Osteoblast (primary cell): ENCODE measurements at regions not wholly inside any gene's neighbourhood (a gene's known extent, or its start where the extent isn't known, plus 50 kb on each side); places are given as distances from the start of the nearest gene placed in this dataset.
"Not testable (repeated sequence)": the region's sequence is repeated elsewhere in the genome, so short reads cannot be mapped to it uniquely, and the experiment has no call there.

Experiments used
- DNase-seq: peaks from one replicate; pipeline ENCODE4 v3.0.0; 2011; ENCODE audit warnings: low spot score, mixed read lengths; ENCODE audit not compliant: insufficient read length; ENCODE audit errors: missing footprints
- H2AFZ ChIP-seq: 2 replicates; pipeline ENCODE4 v1.6.0; 2011; ENCODE audit warnings: mild to moderate bottlenecking, low read length
- H3K27ac ChIP-seq: 2 replicates; pipeline ENCODE4 v1.5.1; 2011; ENCODE audit warnings: mild to moderate bottlenecking, low read depth, low read length, moderate library complexity
- H3K27me3 ChIP-seq: 2 replicates; pipeline ENCODE4 v1.6.0; 2012; ENCODE audit warnings: mild to moderate bottlenecking, control low read depth, inconsistent platforms, low read length, moderate library complexity; ENCODE audit not compliant: insufficient read depth
- H3K36me3 ChIP-seq: 2 replicates; pipeline ENCODE4 v1.5.1; 2011; ENCODE audit warnings: mild to moderate bottlenecking, low read length, control low read depth, moderate library complexity; ENCODE audit not compliant: insufficient read depth
- H3K4me1 ChIP-seq: 2 replicates; pipeline ENCODE4 v1.5.1; 2011; ENCODE audit warnings: mild to moderate bottlenecking, low read length, control low read depth, moderate library complexity; ENCODE audit not compliant: insufficient read depth
- H3K4me2 ChIP-seq: 2 replicates; pipeline ENCODE4 v1.6.0; 2011; ENCODE audit warnings: mild to moderate bottlenecking, low read length; ENCODE audit not compliant: insufficient read depth
- H3K4me3 ChIP-seq: fragments of 200-600 bp; sonication (generic); 3 replicates; pipeline ENCODE4 v1.5.1; 2012; ENCODE audit warnings: mild to moderate bottlenecking, low read length, inconsistent platforms; ENCODE audit not compliant: insufficient read depth
- H3K79me2 ChIP-seq: 2 replicates; pipeline ENCODE4 v1.6.0; 2012; ENCODE audit warnings: mild to moderate bottlenecking, low read length, control low read depth, inconsistent platforms; ENCODE audit not compliant: insufficient read depth
- H3K9me3 ChIP-seq: 2 replicates; pipeline ENCODE4 v1.5.1; 2011; ENCODE audit warnings: low read depth, low read length, control low read depth
- H4K20me1 ChIP-seq: 2 replicates; pipeline ENCODE4 v1.6.0; 2012; ENCODE audit warnings: mild to moderate bottlenecking, low read length, control low read depth; ENCODE audit not compliant: insufficient read depth
- CTCF ChIP-seq: IDR thresholded peaks from 2 replicates; pipeline ENCODE4 v1.5.1; 2011; ENCODE audit warnings: mild to moderate bottlenecking, low read depth, low read length, moderate library complexity; ENCODE audit errors: extremely low read depth

GRCh38 chr14:105894125-105894977, 368.0 kb downstream of the TMEM121 start:
- Histone ChIP-seq H2AFZ (no peak overlapping the region), H3K27me3 (no peaks in the 10 kb centered on the region), H3K9me3 (no peaks in the 10 kb centered on the region), H3K79me2 (no peaks in the 10 kb centered on the region), H3K36me3 (no peaks in the 10 kb centered on the region), H3K4me1 (no peaks in the 10 kb centered on the region), H3K4me3 (no peak overlapping the region), H4K20me1 (no peaks in the 10 kb centered on the region), H3K27ac (no peak overlapping the region), H3K4me2 (no peak overlapping the region)
- TF ChIP-seq CTCF: no peak
- DNase-seq: peak; percentile 35

GRCh38 chr14:105894978-105895881, 368.8 kb downstream of the TMEM121 start:
- Histone ChIP-seq H3K9me3 (no peaks in the 10 kb centered on the region), H3K4me1 (no peaks in the 10 kb centered on the region), H2AFZ (no peak overlapping the region), H3K36me3 (no peaks in the 10 kb centered on the region), H3K27ac (no peak overlapping the region), H3K79me2 (no peaks in the 10 kb centered on the region), H3K4me3 (no peak overlapping the region), H3K27me3 (no peaks in the 10 kb centered on the region), H4K20me1 (no peaks in the 10 kb centered on the region), H3K4me2 (no peak overlapping the region)
- no peak for TF ChIP-seq CTCF
- DNase-seq: peak; percentile 56

GRCh38 chr14:105896206-105896605, 369.8 kb downstream of the TMEM121 start:
- not testable (repeated sequence) for H3K27ac ChIP-seq, H3K27me3 ChIP-seq, H4K20me1 ChIP-seq, H3K4me3 ChIP-seq, H3K4me2 ChIP-seq, DNase-seq, H3K9me3 ChIP-seq, H3K36me3 ChIP-seq, H3K79me2 ChIP-seq, H3K4me1 ChIP-seq, H2AFZ ChIP-seq

- H2AFZ ChIP-seq, H3K36me3 ChIP-seq, H3K4me3 ChIP-seq, H3K4me2 ChIP-seq, H3K4me1 ChIP-seq, H4K20me1 ChIP-seq, H3K27ac ChIP-seq, H3K9me3 ChIP-seq, H3K27me3 ChIP-seq, H3K79me2 ChIP-seq: not testable (repeated sequence)
- DNase-seq: peak; percentile 53
These were observed 370.8 kb downstream of the TMEM121 start for GRCh38 chr14:105896961-105897724.
